Tibial nerve (tissue), 4 donors: ENCODE measurements at regions not wholly inside any gene's neighbourhood (a gene's known extent, or its start where the extent isn't known, plus 50 kb on each side); places are given as distances from the start of the nearest gene placed in this dataset.

Experiments used
- CTCF ChIP-seq, 5 experiments: fragments of 200-600 bp in 3 of 5; fragments of 450-650 bp in 2 of 5; sonication (generic) in 3 of 5; IDR thresholded peaks; one replicate each; pipeline ENCODE4 v1.5.1; 2016 to 2019; ENCODE audit warnings: antibody characterized with exemption in 5 of 5, mild to moderate bottlenecking in 3 of 5, moderate library complexity in 2 of 5
- EP300 ChIP-seq, 2 donors: sonication (generic); formaldehyde crosslinking; IDR thresholded peaks; one replicate each; pipeline ENCODE4 v1.6.1; 2017; ENCODE audit warnings: antibody characterized with exemption in 2 of 2, mild to moderate bottlenecking in 1 of 2

GRCh38 chr1:230506451-230506850, 80.3 kb upstream of the PGBD5 start:
- TF ChIP-seq CTCF (IDR thresholded peaks at IDR 0.05) (no peak), EP300 (IDR thresholded peaks at IDR 0.05) (no peak)
